LNCaP clone FGC (cell line): ENCODE measurements at regions not wholly inside any gene's neighbourhood (a gene's known extent, or its start where the extent isn't known, plus 50 kb on each side); places are given as distances from the start of the nearest gene placed in this dataset.

Experiments
- DNase-seq: peaks from one replicate; pipeline ENCODE4 v3.0.0-alpha.2; 2011; ENCODE audit warnings: low read depth
- H3K4me3 ChIP-seq: 2 replicates; pipeline ENCODE4 v1.5.1; 2011; ENCODE audit warnings: mild to moderate bottlenecking, low read depth, low read length, control low read depth
- TF ChIP-seq, protein P1 (sequence below): IDR thresholded peaks from 2 replicates; pipeline ENCODE4 v1.5.1; 2012; ENCODE audit warnings: mild to moderate bottlenecking; ENCODE audit not compliant: control insufficient read depth, insufficient read depth; ENCODE audit errors: extremely low read depth

- TF ChIP-seq, protein P1, sequence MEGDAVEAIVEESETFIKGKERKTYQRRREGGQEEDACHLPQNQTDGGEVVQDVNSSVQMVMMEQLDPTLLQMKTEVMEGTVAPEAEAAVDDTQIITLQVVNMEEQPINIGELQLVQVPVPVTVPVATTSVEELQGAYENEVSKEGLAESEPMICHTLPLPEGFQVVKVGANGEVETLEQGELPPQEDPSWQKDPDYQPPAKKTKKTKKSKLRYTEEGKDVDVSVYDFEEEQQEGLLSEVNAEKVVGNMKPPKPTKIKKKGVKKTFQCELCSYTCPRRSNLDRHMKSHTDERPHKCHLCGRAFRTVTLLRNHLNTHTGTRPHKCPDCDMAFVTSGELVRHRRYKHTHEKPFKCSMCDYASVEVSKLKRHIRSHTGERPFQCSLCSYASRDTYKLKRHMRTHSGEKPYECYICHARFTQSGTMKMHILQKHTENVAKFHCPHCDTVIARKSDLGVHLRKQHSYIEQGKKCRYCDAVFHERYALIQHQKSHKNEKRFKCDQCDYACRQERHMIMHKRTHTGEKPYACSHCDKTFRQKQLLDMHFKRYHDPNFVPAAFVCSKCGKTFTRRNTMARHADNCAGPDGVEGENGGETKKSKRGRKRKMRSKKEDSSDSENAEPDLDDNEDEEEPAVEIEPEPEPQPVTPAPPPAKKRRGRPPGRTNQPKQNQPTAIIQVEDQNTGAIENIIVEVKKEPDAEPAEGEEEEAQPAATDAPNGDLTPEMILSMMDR, result no peak
- no peak for DNase-seq
- no peak overlapping the region for H3K4me3 ChIP-seq
These were observed 713.2 kb upstream of the CCDC179 start for GRCh38 chr11:23573429-23573828.

DNA sequence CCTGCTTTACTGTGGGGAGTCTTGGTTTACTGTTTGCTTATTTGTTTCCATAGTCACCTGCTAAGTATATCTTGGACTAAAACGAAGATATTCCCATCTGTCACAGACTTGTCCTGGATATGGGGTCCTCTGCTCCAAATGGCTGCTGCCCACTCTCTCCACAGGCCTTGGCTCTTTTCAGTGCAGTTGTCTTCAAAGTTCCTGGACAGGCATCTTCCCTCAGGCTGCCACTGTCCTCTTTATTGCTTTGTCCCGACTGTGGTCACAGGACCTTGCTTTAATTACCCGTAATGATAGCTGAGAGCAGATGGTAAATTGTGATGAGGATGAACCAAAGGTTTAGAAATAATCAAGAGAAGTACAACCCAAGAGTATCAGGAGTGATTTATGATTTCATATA is 713.9 kb upstream of the CCDC179 start:
- H3K4me3 ChIP-seq, result no peak overlapping the region
- DNase-seq, result no peak
- TF ChIP-seq, protein P1, result no peak

GRCh38 chr11:23577296-23577695 is 717.0 kb upstream of the CCDC179 start:
- no peak overlapping the region for H3K4me3 ChIP-seq
- no peak for DNase-seq
- TF ChIP-seq, protein P1, result no peak

GRCh38 chr11:23585416-23586104 is 725.3 kb upstream of the CCDC179 start:
- no peak overlapping the region for H3K4me3 ChIP-seq
- TF ChIP-seq, protein P1, result no peak
- peak; percentile 80 for DNase-seq

- TF ChIP-seq, protein P1, result no peak
- DNase-seq, result peak; percentile 73
- no peak overlapping the region for H3K4me3 ChIP-seq
These were observed 725.9 kb upstream of the CCDC179 start for GRCh38 chr11:23586173-23586572.

DNA sequence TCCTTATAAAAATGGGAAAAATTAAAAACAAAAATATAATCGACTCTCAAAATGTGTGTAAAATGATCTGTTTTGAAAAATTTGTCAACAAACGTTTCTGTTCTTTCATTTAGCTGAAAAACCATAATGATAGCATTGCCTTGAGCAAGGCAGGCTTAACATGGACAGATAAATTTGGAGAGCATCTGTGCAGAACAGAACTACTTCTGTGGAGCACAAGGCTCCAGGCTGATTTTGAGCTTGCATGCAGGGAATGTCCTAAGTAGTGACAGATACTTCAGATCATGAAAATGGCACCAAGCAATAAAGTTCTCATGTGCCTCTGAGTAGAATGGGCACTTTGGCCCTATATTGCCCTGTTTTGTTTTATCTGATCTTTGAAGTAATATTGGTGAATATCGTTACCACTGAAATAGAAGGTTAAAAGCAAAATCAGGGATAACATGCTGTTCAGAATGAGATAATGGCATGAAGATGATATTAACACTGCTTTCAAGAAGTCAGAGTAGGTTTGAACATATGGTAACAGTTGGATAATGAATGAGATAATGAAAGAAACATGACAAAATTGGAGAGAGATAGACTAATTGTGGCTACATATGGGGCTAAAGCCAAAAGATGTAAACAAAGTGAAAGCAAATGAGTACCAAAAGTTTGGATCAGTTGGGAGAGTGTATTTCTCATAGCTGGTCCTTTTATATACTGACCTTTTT is 730.5 kb upstream of the CCDC179 start:
- H3K4me3 ChIP-seq, result no peak overlapping the region
- TF ChIP-seq, protein P1, result no peak
- DNase-seq, result no peak

GRCh38 chr11:23594755-23595154 is 734.5 kb upstream of the CCDC179 start:
- TF ChIP-seq, protein P1, result no peak
- H3K4me3 ChIP-seq, result no peak overlapping the region
- DNase-seq, result peak; percentile 55
